Trophoblast cell (in vitro differentiated cells and primary cell): ENCODE measurements at regions not wholly inside any gene's neighbourhood (a gene's known extent, or its start where the extent isn't known, plus 50 kb on each side); places are given as distances from the start of the nearest gene placed in this dataset.

Source experiments
- DNase-seq, 2 donors: peaks; one replicate each; pipeline ENCODE4 v3.0.0-alpha.2; 2016
- H2AFZ ChIP-seq: 2 replicates; pipeline ENCODE4 v1.6.1; 2013; ENCODE audit warnings: low read length, moderate library complexity, mild to moderate bottlenecking; ENCODE audit not compliant: insufficient read depth, poor library complexity
- H2AK5ac ChIP-seq: 2 replicates; pipeline ENCODE4 v1.6.1; 2013; ENCODE audit warnings: mild to moderate bottlenecking, low read length
- H2BK120ac ChIP-seq: 2 replicates; pipeline ENCODE4 v1.6.1; 2013; ENCODE audit warnings: low read length, mild to moderate bottlenecking, moderate library complexity; ENCODE audit not compliant: insufficient read depth, poor library complexity
- H2BK12ac ChIP-seq: 2 replicates; pipeline ENCODE4 v1.6.1; 2013; ENCODE audit warnings: mild to moderate bottlenecking, low read length, moderate library complexity
- H2BK5ac ChIP-seq: 2 replicates; pipeline ENCODE4 v1.6.1; 2013; ENCODE audit warnings: low read length, low read depth, moderate library complexity, mild to moderate bottlenecking; ENCODE audit not compliant: poor library complexity
- H3K14ac ChIP-seq: 2 replicates; pipeline ENCODE4 v1.6.1; 2013; ENCODE audit warnings: mild to moderate bottlenecking, low read length
- H3K18ac ChIP-seq: 2 replicates; pipeline ENCODE4 v1.6.1; 2013; ENCODE audit warnings: mild to moderate bottlenecking, low read length
- H3K23ac ChIP-seq: 2 replicates; pipeline ENCODE4 v1.6.1; 2013; ENCODE audit warnings: low read length
- H3K27ac ChIP-seq: 2 replicates; pipeline ENCODE4 v1.5.1; 2013; ENCODE audit warnings: low read depth, mild to moderate bottlenecking, inconsistent platforms, low read length, moderate library complexity
- H3K27me3 ChIP-seq: 2 replicates; pipeline ENCODE4 v1.6.1; 2013; ENCODE audit warnings: inconsistent platforms, mild to moderate bottlenecking, low read length, moderate library complexity; ENCODE audit not compliant: insufficient read depth
- H3K36me3 ChIP-seq, 2 experiments: 1 replicate in 1 of 2; 2 replicates in 1 of 2; pipeline ENCODE4 v1.6.1; 2013; ENCODE audit warnings: low read length in 2 of 2, mild to moderate bottlenecking in 2 of 2, moderate library complexity in 1 of 2; ENCODE audit not compliant: insufficient read depth in 2 of 2, control insufficient read depth in 1 of 2
- H3K4ac ChIP-seq: 2 replicates; pipeline ENCODE4 v1.6.1; 2013; ENCODE audit warnings: low read depth, mild to moderate bottlenecking, low read length, moderate library complexity
- H3K4me1 ChIP-seq, 2 experiments: 1 replicate in 1 of 2; 2 replicates in 1 of 2; pipeline ENCODE4 v1.6.1; 2013; ENCODE audit warnings: low read length in 2 of 2, mild to moderate bottlenecking in 2 of 2, moderate library complexity in 1 of 2; ENCODE audit not compliant: insufficient read depth in 2 of 2, control insufficient read depth in 1 of 2
- H3K4me2 ChIP-seq: 2 replicates; pipeline ENCODE4 v1.6.1; 2013; ENCODE audit warnings: inconsistent platforms, mild to moderate bottlenecking, low read length, moderate library complexity
- H3K4me3 ChIP-seq: 2 replicates; pipeline ENCODE4 v1.5.1; 2013; ENCODE audit warnings: mild to moderate bottlenecking, low read depth, low read length, inconsistent platforms
- H3K79me1 ChIP-seq: one replicate; pipeline ENCODE4 v1.6.1; 2013; ENCODE audit warnings: low read length
- H3K79me2 ChIP-seq: 2 replicates; pipeline ENCODE4 v1.6.1; 2013; ENCODE audit warnings: low read length, mild to moderate bottlenecking; ENCODE audit not compliant: control insufficient read depth, insufficient read depth, poor library complexity
- H3K9ac ChIP-seq: 2 replicates; pipeline ENCODE4 v1.6.1; 2013; ENCODE audit warnings: mild to moderate bottlenecking, low read length
- H3K9me3 ChIP-seq: 2 replicates; pipeline ENCODE4 v1.6.1; 2013; ENCODE audit warnings: low read depth, mild to moderate bottlenecking, control low read depth, inconsistent platforms, low read length; ENCODE audit not compliant: insufficient read depth
- H4K12ac ChIP-seq: 2 replicates; pipeline ENCODE4 v1.6.1; 2013; ENCODE audit warnings: low read depth, mild to moderate bottlenecking, low read length, moderate library complexity
- H4K8ac ChIP-seq: 2 replicates; pipeline ENCODE4 v1.6.1; 2013; ENCODE audit warnings: low read depth, mild to moderate bottlenecking, low read length, moderate library complexity
- H4K91ac ChIP-seq: one replicate; pipeline ENCODE4 v1.6.1; 2013; ENCODE audit warnings: low read depth, mild to moderate bottlenecking, low read length, moderate library complexity
- WGBS: extraction: QIAGEN DNeasy Blood & Tissue Kit; methylation state at CpG from one replicate; pipeline ENCODE4 v1.1.7; 2013; ENCODE audit warnings: missing lambda C conversion rate; ENCODE audit not compliant: insufficient read length, insufficient coverage; ENCODE audit errors: extremely low coverage; 5-methylcytosine and 5-hydroxymethylcytosine counted together

DNA sequence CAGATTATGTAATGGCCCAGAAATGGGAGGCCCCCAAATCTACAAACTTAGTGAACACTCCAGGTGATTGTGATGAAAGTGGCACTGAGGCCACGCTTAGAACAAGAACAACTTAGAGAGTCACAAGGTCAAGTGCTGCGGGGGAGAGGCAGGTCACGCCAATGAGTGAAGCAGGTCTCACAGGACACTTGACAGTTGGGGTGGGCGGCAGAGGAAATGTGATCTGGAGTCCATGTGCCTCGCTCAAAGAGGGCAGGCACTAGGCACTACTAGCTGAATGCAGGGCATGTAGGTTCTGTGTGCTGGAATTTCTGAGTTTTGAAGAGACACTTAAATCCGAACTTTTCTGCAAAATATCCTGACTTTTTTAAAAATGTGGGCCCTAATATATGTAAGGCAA is 193.2 kb upstream of the RORB start:
- Histone ChIP-seq H2AK5ac (no peak overlapping the region), H3K4me1 (no peaks in the 10 kb centered on the region), H3K36me3 (no peaks in the 10 kb centered on the region), H2BK120ac (no peak overlapping the region), H3K27me3 (no peaks in the 10 kb centered on the region), H4K91ac (no peak overlapping the region), H2BK12ac (no peak overlapping the region), H3K4me2 (no peak overlapping the region), H3K23ac (no peak overlapping the region), H3K18ac (no peak overlapping the region), H3K14ac (no peak overlapping the region), H2AFZ (no peak overlapping the region), H3K9me3 (no peaks in the 10 kb centered on the region), H4K12ac (no peak overlapping the region), H3K4me3 (no peak overlapping the region), H2BK5ac (no peak overlapping the region), H3K9ac (no peak overlapping the region), H3K79me2 (no peaks in the 10 kb centered on the region), H3K27ac (no peak overlapping the region), H3K4ac (no peak overlapping the region), H4K8ac (no peak overlapping the region), H3K79me1 (no peaks in the 10 kb centered on the region)
- no peak for DNase-seq
- whole genome bisulfite sequencing = no CpG with 5 or more reads among the region's 6 CpGs

DNA sequence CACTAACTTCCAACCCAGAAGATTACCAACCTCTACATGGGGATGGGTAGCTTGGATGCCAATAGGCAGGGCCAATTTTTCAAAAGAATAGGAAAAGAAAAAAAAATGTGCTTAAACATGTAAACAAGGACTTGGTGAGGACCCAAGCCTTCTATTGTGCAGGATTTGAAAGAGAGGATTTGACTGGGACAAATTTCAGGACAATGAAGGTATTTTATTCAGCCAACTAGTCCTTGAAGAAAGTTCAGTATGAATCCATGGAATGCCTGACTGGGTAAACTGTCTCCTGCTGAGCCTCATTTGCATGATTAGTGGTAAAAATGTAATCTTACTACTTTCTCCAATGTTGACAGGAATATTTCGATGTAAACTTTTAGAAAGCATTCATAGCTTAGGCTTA is 192.5 kb upstream of the RORB start:
- Histone ChIP-seq H3K27me3 (no peaks in the 10 kb centered on the region), H3K9me3 (no peaks in the 10 kb centered on the region), H2BK5ac (no peak overlapping the region), H3K4me1 (no peaks in the 10 kb centered on the region), H4K12ac (no peak overlapping the region), H2BK12ac (no peak overlapping the region), H3K4ac (no peak overlapping the region), H3K23ac (no peak overlapping the region), H2AFZ (no peak overlapping the region), H3K79me1 (no peaks in the 10 kb centered on the region), H3K9ac (no peak overlapping the region), H2BK120ac (no peak overlapping the region), H4K91ac (no peak overlapping the region), H3K4me3 (no peak overlapping the region), H3K18ac (no peak overlapping the region), H3K79me2 (no peaks in the 10 kb centered on the region), H3K27ac (no peak overlapping the region), H3K4me2 (no peak overlapping the region), H2AK5ac (no peak overlapping the region), H4K8ac (no peak overlapping the region), H3K14ac (no peak overlapping the region), H3K36me3 (no peaks in the 10 kb centered on the region)
- WGBS = no CpG with 5 or more reads among the region's 1 CpG
- DNase-seq = no peak

DNA sequence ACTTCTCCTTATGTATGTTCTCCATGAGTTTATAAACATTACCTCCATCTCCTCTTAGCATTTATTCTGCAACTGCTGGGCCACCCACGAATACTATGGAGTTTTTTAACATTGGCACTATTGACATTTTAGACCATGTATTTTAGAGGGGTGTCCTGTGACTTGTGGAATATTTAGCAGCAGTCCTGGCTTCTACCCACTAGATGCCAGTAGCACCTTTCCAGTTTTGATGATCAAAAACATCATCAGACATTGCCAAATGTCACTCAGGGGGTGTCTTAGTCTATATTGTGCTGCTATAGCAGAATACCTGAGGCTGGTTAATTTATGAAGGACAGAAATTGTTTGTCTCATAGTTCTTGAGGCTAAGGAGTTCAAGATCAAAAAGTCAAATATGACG is 187.5 kb upstream of the RORB start:
- H3K36me3 ChIP-seq = no peaks in the 10 kb centered on the region
- no CpG with 5 or more reads among the region's 2 CpGs for WGBS
- H2AFZ ChIP-seq = no peak overlapping the region

DNA sequence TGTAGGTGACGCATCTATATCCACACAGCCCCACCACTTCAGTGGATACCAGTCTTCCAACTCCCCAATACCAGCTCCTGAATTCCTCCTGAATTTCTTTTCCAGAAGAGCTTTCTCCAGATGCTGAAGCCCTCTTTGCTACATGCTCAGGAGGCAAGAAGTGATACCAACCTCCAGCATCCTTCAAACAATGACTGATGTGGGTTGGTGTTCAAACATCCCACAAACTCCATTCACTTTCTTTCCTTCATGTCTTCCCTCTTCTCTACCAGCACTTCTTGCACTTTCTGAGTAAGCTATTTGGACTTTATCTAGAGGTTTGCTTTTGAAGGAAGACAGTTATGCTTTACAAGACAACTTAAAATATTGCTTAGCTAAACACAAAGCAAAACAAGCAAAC is 179.9 kb upstream of the RORB start:
- Histone ChIP-seq H3K27me3 (no peaks in the 10 kb centered on the region), H3K9ac (no peak overlapping the region), H3K4ac (no peak overlapping the region), H2AK5ac (no peak overlapping the region), H4K91ac (no peak overlapping the region), H4K12ac (no peak overlapping the region), H2BK5ac (no peak overlapping the region), H3K79me1 (no peaks in the 10 kb centered on the region), H3K18ac (no peak overlapping the region), H2AFZ (no peak overlapping the region), H2BK12ac (no peak overlapping the region), H3K27ac (no peak overlapping the region), H4K8ac (no peak overlapping the region), H3K36me3 (no peaks in the 10 kb centered on the region), H3K4me2 (no peak overlapping the region), H3K79me2 (no peaks in the 10 kb centered on the region), H3K14ac (no peak overlapping the region), H3K9me3 (no peaks in the 10 kb centered on the region), H3K4me3 (no peak overlapping the region), H2BK120ac (no peak overlapping the region), H3K23ac (no peak overlapping the region), H3K4me1 (no peaks in the 10 kb centered on the region)
- no peak for DNase-seq
- no CpG with 5 or more reads among the region's 1 CpG for WGBS

More for the DNA sequence above, 187.5 kb upstream of the RORB start:
- Histone ChIP-seq H4K91ac (no peak overlapping the region), H4K8ac (no peak overlapping the region), H4K12ac (no peak overlapping the region), H2BK12ac (no peak overlapping the region), H3K4me1 (no peaks in the 10 kb centered on the region), H3K4me3 (no peak overlapping the region), H3K79me2 (no peaks in the 10 kb centered on the region), H3K27me3 (no peaks in the 10 kb centered on the region), H3K27ac (no peak overlapping the region), H3K4me2 (no peak overlapping the region), H3K9me3 (no peaks in the 10 kb centered on the region), H3K79me1 (no peaks in the 10 kb centered on the region), H2BK5ac (no peak overlapping the region), H3K23ac (no peak overlapping the region), H3K4ac (no peak overlapping the region), H3K18ac (no peak overlapping the region), H3K14ac (no peak overlapping the region), H2BK120ac (no peak overlapping the region), H3K9ac (no peak overlapping the region), H2AK5ac (no peak overlapping the region)
- DNase-seq = no peak
